ENCODE measurements at regions not wholly inside any gene's neighbourhood (a gene's known extent, or its start where the extent isn't known, plus 50 kb on each side); places are given as distances from the start of the nearest gene placed in this dataset.

GRCh38 chrX:113818346-113818745, 765.5 kb upstream of the HTR2C start:
- no peak for DNase-seq
- Histone ChIP-seq H3K4me3 (no peak overlapping the region), H3K27me3 (replicated peaks in 1 of 7) (no peaks in the 10 kb centered on the region), H3K9me3 (peaks cover 0 to 14% (median 0%) of the 10 kb centered on the region in 8 donors), H3K27ac (no peak overlapping the region), H3K36me3 (no peaks in the 10 kb centered on the region), H3K4me1 (no peaks in the 10 kb centered on the region)
- 76 to 95% (median 86%) methylated on average over 3 of the region's 3 CpGs for WGBS, 5 donors
- TF ChIP-seq CTCF (IDR thresholded peaks at IDR 0.05 in 8 of 11, conservative IDR thresholded peaks at IDR 0.05 in 3 of 11) = no peak
- TF ChIP-seq POLR2A (IDR thresholded peaks at IDR 0.05) = no peak
- TF ChIP-seq POLR2AphosphoS5 (IDR thresholded peaks at IDR 0.05) = no peak
- intact Hi-C loops (cut with DNase I; ENCODE audit: low total_unique reads) = no loop called here

- no peak for DNase-seq
- no peak overlapping the region for H3K27ac ChIP-seq
- intact Hi-C loops (cut with DNase I; ENCODE audit: low total_unique reads) = no loop called here
- no peak overlapping the region for H3K4me3 ChIP-seq
- TF ChIP-seq POLR2AphosphoS5 (IDR thresholded peaks at IDR 0.05) = no peak
- peaks cover 0 to 4% (median 0%) of the 10 kb centered on the region in 7 donors for H3K27me3 ChIP-seq (replicated peaks in 1 of 7)
- no peaks in the 10 kb centered on the region for H3K4me1 ChIP-seq
- no peaks in the 10 kb centered on the region for H3K36me3 ChIP-seq
- H3K9me3 ChIP-seq = no peaks in the 10 kb centered on the region
- 73 to 92% (median 80%) methylated on average over 3 of the region's 3 CpGs for WGBS, 5 donors
Observed at GRCh38 chrX:113804819-113805218, 779.1 kb upstream of the HTR2C start.

GRCh38 chrX:113804291-113804690, 779.6 kb upstream of the HTR2C start:
- Histone ChIP-seq H3K36me3 (no peaks in the 10 kb centered on the region), H3K4me1 (no peaks in the 10 kb centered on the region), H3K4me3 (no peak overlapping the region), H3K27me3 (replicated peaks in 1 of 7) (peaks cover 0 to 4% (median 0%) of the 10 kb centered on the region in 7 donors), H3K27ac (no peak overlapping the region), H3K9me3 (no peaks in the 10 kb centered on the region)
- TF ChIP-seq POLR2A (IDR thresholded peaks at IDR 0.05) = no peak
- no peak for TF ChIP-seq CTCF (IDR thresholded peaks at IDR 0.05 in 8 of 11, conservative IDR thresholded peaks at IDR 0.05 in 3 of 11)
- TF ChIP-seq POLR2AphosphoS5 (IDR thresholded peaks at IDR 0.05) = no peak
- 51 to 100% (median 81%) methylated on average over 3 of the region's 3 CpGs for WGBS, 5 donors
- intact Hi-C loops (cut with DNase I; ENCODE audit: low total_unique reads) = no loop called here
- DNase-seq = no peak

- no peak overlapping the region for H3K4me3 ChIP-seq
- DNase-seq = no peak
- TF ChIP-seq CTCF (IDR thresholded peaks at IDR 0.05 in 8 of 11, conservative IDR thresholded peaks at IDR 0.05 in 3 of 11) = no peak
- no peaks in the 10 kb centered on the region for H3K36me3 ChIP-seq
- peaks cover 0 to 4% (median 0%) of the 10 kb centered on the region in 7 donors for H3K27me3 ChIP-seq (replicated peaks in 1 of 7)
- intact Hi-C loops (cut with DNase I; ENCODE audit: low total_unique reads) = no loop called here
- no peaks in the 10 kb centered on the region for H3K9me3 ChIP-seq
- H3K27ac ChIP-seq = no peak overlapping the region
- H3K4me1 ChIP-seq = no peaks in the 10 kb centered on the region
- 56 to 77% (median 72%) methylated on average over 4 of the region's 4 CpGs for WGBS, 5 donors
Observed at GRCh38 chrX:113802837-113803236, 781.0 kb upstream of the HTR2C start.

- TF ChIP-seq POLR2A (IDR thresholded peaks at IDR 0.05) = no peak
- TF ChIP-seq CTCF (IDR thresholded peaks at IDR 0.05 in 8 of 11, conservative IDR thresholded peaks at IDR 0.05 in 3 of 11) = no peak
- no peak for TF ChIP-seq POLR2AphosphoS5 (IDR thresholded peaks at IDR 0.05)
- Histone ChIP-seq H3K9me3 (no peaks in the 10 kb centered on the region), H3K27ac (no peak overlapping the region), H3K27me3 (replicated peaks in 1 of 7) (peaks cover 0 to 4% (median 0%) of the 10 kb centered on the region in 7 donors), H3K36me3 (no peaks in the 10 kb centered on the region), H3K4me1 (no peaks in the 10 kb centered on the region), H3K4me3 (no peak overlapping the region)
- no peak for DNase-seq
- intact Hi-C loops (cut with DNase I; ENCODE audit: low total_unique reads) = no loop called here
Observed at GRCh38 chrX:113800955-113801354, 782.9 kb upstream of the HTR2C start.
